ENCODE measurements at regions not wholly inside any gene's neighbourhood (a gene's known extent, or its start where the extent isn't known, plus 50 kb on each side); places are given as distances from the start of the nearest gene placed in this dataset.

DNA sequence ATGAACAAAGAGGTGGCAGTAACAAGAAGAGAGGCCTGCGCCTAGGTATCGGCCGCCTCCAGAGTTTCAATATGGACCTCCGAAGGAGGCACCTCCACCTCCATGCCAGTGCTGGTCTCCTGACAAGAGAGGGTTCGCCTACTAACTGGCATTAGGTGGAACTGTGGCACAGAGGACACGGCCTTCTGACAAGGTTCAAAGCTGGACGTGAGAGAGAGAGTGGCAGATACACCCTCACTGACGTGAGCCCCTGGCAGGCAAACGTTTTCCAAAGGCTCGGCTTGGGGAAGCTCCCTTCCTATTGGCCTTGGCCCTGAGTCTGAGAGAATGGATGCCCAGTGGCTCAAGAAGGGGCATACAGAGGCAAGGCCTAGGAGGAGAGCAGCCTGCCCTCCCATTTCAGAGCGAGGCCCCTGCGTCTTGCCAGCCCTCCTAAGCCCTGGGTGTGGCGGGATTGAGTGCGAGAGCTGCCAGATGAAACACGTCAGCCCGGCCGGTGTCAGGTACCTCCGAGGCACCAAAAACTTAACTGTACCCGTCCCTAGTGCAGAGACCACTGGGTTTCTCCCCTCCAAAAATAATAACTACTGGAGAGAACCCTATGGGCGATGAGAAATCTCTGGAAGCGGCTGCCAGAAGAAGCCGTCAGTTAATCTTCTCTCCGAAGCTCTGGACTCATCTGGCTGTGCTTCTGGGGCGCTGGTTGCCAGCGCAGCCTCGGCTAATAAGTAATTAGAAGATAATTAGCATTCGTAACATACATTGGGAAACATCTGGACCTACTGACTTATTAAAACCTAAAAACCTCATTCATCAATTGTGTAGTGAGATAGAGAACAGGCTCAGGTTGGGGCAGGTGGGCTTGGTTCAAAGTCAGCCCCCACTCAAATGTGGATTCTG, 283.6 kb downstream of the NPHP4 start:
- no peaks in the 10 kb centered on the region for H3K4me1 Mint-ChIP-seq (ENCODE audit: low read depth)
- no peaks in the 10 kb centered on the region for H3K9me3 Mint-ChIP-seq (ENCODE audit: low read depth)
- H3K27ac Mint-ChIP-seq = no peak overlapping the region
- H3K4me3 Mint-ChIP-seq = no peak overlapping the region
- H3K36me3 Mint-ChIP-seq = no peaks in the 10 kb centered on the region
- peaks cover 2% of the 10 kb centered on the region for H3K27me3 Mint-ChIP-seq

DNA sequence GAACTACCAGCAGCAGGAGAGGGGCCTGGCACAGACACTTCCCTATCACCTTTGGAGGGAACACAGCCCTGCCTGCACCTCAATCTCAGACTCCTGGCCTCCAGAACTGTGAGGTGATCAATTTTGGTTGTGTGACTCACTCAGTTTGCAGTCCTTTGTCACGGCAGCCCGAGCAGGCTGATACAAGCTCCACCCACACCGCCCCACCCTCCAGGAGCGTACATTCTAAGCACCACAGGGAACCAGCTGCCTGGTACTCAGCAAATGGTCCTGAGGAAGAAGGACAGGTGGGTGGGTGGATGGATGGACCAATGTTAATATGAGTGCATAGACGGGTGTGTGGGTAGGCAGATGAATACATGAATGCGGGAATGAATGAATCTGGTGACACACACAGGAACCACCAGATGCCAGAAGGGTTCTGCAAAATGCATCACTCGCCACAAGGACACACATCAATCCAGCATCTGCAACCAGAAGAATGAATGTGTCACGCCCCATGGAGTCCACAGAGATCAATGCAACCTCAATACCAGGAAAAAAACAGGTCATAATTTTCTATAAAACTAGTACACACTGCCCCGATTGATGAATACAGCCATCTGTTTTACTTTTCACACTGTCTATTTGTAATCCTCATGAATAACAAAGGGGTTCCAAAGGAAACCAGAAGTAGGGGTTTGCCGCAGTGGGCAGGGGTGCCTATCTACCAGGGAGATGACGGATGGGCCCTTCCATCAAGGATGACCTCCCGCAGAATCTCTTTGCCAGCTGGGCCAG, 284.5 kb downstream of the NPHP4 start:
- Mint-ChIP-seq H3K9me3 (ENCODE audit: low read depth) (no peaks in the 10 kb centered on the region), H3K27ac (no peak overlapping the region), H3K4me1 (ENCODE audit: low read depth) (no peaks in the 10 kb centered on the region), H3K4me3 (no peak overlapping the region), H3K36me3 (no peaks in the 10 kb centered on the region), H3K27me3 (peaks cover 2% of the 10 kb centered on the region)

DNA sequence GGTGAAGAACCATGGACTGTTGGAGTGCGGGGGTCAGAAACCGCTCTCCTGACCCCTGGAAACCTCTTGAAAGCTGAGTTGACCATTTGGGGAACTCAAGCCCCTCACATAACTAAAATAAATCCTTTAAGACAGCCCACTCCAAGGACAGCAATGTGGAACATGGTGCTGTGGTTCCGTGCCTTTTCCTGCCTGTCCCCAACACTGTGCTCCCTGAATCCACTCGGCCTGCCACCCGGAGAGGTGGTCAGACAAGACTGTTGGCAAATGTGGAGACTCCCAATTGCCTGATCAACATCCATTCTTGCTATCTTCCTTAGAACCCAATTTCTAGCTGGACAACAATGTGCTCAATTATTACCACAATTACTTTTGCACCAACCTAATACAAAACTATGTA, 286.0 kb downstream of the NPHP4 start:
- no peak overlapping the region for H3K27ac Mint-ChIP-seq
- no peaks in the 10 kb centered on the region for H3K36me3 Mint-ChIP-seq
- H3K27me3 Mint-ChIP-seq = peaks cover 2% of the 10 kb centered on the region
- no peak overlapping the region for H3K4me3 Mint-ChIP-seq
- H3K9me3 Mint-ChIP-seq (ENCODE audit: low read depth) = no peaks in the 10 kb centered on the region
- no peaks in the 10 kb centered on the region for H3K4me1 Mint-ChIP-seq (ENCODE audit: low read depth)

DNA sequence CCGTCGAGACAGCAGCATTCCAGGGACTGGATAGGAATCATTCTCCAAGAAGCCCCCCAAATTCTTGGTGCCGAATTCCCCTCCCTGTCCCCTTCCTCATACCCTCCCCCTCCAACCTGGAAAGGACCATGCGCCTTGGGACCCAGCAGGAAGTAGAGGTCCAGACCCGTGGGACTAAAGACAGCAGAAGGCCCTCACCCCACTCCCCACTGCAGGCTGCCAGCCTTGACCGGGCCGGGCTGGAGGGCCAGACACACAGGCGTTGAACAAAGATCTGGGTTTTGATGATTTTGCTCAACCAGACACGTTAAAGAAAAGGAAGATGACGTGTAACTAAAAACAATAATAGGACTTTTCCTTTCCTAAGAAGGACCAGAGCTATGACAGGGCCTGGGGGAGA, 286.5 kb downstream of the NPHP4 start:
- no peaks in the 10 kb centered on the region for H3K36me3 Mint-ChIP-seq
- peaks cover 2% of the 10 kb centered on the region for H3K27me3 Mint-ChIP-seq
- no peaks in the 10 kb centered on the region for H3K4me1 Mint-ChIP-seq (ENCODE audit: low read depth)

DNA sequence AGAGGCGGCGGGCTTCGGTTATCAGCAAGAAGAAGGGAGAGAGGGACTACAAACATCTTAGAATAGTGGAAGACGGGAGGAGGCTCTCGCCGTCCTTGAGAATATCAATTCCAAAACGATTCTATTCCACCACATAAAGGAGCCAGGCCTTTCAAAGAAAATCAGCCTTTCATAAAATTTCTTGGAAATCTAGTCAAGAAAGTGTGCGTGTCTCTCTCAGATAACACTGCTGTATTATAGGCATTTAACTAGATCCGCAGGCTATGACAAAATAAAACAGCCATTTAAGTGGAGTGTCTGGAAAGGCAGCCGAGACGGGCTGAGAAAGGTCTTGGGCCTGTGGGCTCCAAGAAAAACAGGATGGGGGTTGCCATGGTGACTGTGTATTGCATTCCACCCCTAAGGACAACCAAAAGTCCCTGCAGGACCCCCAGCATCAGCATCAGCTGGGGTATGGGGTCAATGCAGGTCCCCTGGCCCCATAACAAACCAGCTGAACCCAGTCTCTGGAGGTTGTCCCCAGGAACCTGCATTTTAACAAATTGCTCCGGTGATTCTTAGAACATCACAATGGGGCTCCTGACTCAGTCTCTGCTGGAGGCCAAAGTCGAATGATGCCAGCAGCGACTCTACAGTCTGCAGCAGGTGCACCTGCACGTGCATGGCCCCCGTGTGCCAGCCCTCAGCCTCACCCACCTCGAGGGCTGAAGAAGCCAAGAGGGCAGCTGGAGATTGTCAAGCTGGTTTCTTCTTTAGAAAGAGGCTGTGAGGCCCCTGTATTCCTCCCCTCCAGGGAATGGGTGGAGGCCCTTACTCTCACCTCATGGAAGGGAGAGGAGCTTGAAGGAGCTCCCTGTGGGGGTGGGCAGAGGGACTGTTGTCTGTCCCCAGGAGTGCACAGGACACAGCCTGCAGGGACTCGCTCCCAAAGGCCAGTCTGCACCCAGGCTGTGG, 287.4 kb downstream of the NPHP4 start:
- H3K36me3 Mint-ChIP-seq = no peaks in the 10 kb centered on the region
- H3K27ac Mint-ChIP-seq = no peak overlapping the region
- H3K4me1 Mint-ChIP-seq (ENCODE audit: low read depth) = no peaks in the 10 kb centered on the region
- H3K4me3 Mint-ChIP-seq = no peak overlapping the region
- peaks cover 2% of the 10 kb centered on the region for H3K27me3 Mint-ChIP-seq
- H3K9me3 Mint-ChIP-seq (ENCODE audit: low read depth) = no peaks in the 10 kb centered on the region

More for the DNA sequence above, 286.5 kb downstream of the NPHP4 start:
- no peaks in the 10 kb centered on the region for H3K9me3 Mint-ChIP-seq (ENCODE audit: low read depth)
- no peak overlapping the region for H3K4me3 Mint-ChIP-seq
- no peak overlapping the region for H3K27ac Mint-ChIP-seq

DNA sequence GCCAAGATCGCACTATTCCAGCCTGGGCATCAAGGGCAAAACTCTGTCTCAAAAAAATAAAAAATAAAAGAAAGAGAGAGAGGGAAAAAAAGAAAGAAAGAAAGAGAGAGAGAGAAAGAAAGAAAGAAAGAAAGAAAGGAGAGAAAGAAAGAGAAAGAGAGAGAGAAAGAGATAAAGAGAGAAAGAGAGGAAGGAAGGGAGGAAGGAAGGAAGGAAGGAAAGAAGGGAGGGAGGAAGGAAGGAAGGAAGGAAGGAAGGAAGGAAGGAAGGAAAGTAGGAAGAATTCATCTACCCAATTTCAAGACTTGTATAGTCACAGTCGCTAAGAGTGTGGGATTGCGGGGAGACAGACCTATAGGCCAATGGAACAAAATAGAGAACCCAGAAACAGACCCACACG, 290.6 kb downstream of the NPHP4 start:
- H3K4me3 Mint-ChIP-seq = no peak overlapping the region
- H3K9me3 Mint-ChIP-seq (ENCODE audit: low read depth) = no peaks in the 10 kb centered on the region
- no peak overlapping the region for H3K27ac Mint-ChIP-seq
- H3K27me3 Mint-ChIP-seq = peaks cover 2% of the 10 kb centered on the region
- no peaks in the 10 kb centered on the region for H3K36me3 Mint-ChIP-seq
- H3K4me1 Mint-ChIP-seq (ENCODE audit: low read depth) = no peaks in the 10 kb centered on the region

DNA sequence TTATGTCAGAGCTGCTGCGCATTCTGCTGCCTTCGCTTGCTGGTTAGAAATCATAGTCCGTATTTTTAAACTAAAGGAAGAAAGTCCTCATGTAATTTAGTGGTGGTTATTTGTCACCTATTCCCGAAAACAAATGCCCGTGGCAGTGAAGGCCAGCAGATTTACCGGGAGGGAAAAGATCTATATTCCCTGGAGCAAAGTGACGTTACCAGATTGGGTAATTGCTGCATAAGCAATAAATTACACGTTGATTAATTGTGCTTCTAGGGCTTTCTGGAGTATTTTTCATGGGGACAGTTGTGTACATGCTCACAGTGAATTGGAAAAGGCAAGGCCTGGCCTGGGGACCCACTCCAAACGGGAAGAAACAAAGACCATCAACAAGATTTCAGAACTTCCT, 298.7 kb downstream of the NPHP4 start:
- Mint-ChIP-seq H3K27me3 (peaks cover 3% of the 10 kb centered on the region), H3K36me3 (no peaks in the 10 kb centered on the region), H3K4me1 (ENCODE audit: low read depth) (no peaks in the 10 kb centered on the region), H3K27ac (no peak overlapping the region), H3K9me3 (ENCODE audit: low read depth) (no peaks in the 10 kb centered on the region), H3K4me3 (no peak overlapping the region)

DNA sequence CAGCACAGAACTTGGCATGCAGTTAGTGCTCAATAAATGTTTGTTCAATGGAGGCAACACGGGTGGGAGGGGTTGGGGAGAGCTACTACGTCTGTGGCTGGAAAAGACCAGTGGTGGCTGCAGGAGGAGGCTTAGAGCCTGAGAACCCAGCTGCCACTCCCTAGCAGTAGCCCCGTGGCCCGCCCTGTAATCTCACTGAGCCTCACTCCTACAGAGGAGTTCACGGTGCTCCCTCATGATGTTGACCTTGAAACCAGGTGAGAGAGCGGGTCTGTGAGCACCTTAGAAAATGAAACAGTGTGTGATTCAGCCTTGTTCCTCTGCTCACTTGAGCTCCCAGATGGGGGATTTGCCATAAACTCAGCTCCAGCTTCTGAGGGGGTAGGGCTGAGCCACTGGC, 299.6 kb downstream of the NPHP4 start:
- H3K36me3 Mint-ChIP-seq = no peaks in the 10 kb centered on the region
- no peak overlapping the region for H3K27ac Mint-ChIP-seq
- H3K27me3 Mint-ChIP-seq = peaks cover 3% of the 10 kb centered on the region
- H3K4me1 Mint-ChIP-seq (ENCODE audit: low read depth) = no peaks in the 10 kb centered on the region
- H3K9me3 Mint-ChIP-seq (ENCODE audit: low read depth) = no peaks in the 10 kb centered on the region
- H3K4me3 Mint-ChIP-seq = no peak overlapping the region

DNA sequence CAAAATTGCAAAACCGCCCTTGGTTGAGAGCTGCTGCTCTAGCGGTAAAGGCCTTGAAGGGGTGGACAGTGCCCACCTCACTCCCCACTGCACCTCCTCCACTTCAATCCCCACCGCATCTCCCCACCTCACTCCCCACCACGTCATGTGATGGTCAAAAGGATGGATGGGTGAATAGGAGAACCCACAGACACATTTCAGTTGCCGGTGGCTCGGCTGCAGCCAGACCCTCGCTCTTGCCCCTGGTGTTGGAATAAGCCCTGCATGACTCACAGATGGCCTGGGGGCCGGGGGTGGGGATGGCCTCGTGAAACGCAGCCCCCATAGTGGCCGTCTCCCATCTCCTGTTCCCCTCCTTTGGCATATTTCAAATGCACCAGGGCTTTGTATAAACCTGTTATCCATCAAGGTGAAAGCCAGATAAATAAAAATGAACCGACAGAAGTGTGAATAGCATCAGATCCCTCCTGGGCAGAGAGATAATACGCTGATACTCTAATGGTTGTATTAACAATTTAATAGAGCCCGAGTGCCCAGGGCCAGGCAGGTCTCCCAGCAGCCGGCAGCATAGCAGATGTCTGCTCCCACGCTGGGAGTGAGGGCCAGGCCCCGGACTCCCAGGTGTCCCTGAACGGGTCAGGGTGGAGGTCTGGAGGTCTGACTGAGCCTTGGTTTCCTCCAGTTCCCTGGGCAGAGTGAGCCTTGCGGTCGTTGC, 300.3 kb downstream of the NPHP4 start:
- no peak overlapping the region for H3K27ac Mint-ChIP-seq

DNA sequence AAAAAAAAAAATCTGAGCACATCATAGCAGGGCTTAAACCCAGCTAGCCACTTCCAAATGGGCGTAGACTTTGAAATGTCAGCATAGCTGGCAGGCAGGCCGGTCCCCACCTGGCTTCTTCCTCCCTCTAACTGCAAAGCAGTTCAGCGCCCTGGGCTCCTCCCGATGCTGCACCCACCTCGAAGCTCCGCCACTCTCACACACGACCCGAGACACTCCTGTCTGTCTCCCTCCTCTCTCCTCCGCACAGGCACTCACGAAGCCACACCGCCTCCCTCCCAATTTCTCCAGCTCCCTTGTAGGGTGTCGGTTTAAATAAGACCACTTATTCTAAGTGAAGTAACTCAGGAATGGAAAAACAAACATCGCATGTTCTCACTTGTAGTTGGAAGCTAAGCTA, 301.3 kb downstream of the NPHP4 start:
- Mint-ChIP-seq H3K4me1 (ENCODE audit: low read depth) (no peaks in the 10 kb centered on the region), H3K36me3 (no peaks in the 10 kb centered on the region), H3K27me3 (peaks cover 3% of the 10 kb centered on the region), H3K9me3 (ENCODE audit: low read depth) (no peaks in the 10 kb centered on the region), H3K27ac (no peak overlapping the region), H3K4me3 (no peak overlapping the region)

More for the DNA sequence above, 300.3 kb downstream of the NPHP4 start:
- Mint-ChIP-seq H3K4me3 (no peak overlapping the region), H3K9me3 (ENCODE audit: low read depth) (no peaks in the 10 kb centered on the region), H3K27me3 (peaks cover 3% of the 10 kb centered on the region), H3K4me1 (ENCODE audit: low read depth) (no peaks in the 10 kb centered on the region), H3K36me3 (no peaks in the 10 kb centered on the region)

DNA sequence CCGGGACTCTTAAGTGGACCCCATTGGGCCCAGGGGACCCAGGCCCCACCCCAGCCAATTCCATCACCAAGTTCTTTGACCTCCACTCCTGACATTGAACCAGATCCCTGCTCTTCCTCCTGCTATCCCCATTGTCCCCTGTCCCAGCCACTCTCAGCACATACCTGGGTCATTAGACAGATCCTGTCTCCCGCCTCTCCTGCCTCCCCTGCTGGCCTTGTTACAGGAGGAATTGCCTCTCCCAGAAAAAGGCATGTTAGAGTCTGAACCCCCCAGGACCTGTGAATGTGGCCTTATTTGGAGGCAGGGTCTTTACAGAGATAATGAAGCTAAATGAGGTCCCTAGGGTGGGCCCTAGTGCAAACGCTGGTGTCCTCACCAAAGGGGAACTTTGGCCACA, 301.9 kb downstream of the NPHP4 start:
- Mint-ChIP-seq H3K9me3 (ENCODE audit: low read depth) (no peaks in the 10 kb centered on the region), H3K4me1 (ENCODE audit: low read depth) (no peaks in the 10 kb centered on the region), H3K27ac (no peak overlapping the region), H3K36me3 (no peaks in the 10 kb centered on the region), H3K27me3 (peaks cover 3% of the 10 kb centered on the region), H3K4me3 (no peak overlapping the region)

DNA sequence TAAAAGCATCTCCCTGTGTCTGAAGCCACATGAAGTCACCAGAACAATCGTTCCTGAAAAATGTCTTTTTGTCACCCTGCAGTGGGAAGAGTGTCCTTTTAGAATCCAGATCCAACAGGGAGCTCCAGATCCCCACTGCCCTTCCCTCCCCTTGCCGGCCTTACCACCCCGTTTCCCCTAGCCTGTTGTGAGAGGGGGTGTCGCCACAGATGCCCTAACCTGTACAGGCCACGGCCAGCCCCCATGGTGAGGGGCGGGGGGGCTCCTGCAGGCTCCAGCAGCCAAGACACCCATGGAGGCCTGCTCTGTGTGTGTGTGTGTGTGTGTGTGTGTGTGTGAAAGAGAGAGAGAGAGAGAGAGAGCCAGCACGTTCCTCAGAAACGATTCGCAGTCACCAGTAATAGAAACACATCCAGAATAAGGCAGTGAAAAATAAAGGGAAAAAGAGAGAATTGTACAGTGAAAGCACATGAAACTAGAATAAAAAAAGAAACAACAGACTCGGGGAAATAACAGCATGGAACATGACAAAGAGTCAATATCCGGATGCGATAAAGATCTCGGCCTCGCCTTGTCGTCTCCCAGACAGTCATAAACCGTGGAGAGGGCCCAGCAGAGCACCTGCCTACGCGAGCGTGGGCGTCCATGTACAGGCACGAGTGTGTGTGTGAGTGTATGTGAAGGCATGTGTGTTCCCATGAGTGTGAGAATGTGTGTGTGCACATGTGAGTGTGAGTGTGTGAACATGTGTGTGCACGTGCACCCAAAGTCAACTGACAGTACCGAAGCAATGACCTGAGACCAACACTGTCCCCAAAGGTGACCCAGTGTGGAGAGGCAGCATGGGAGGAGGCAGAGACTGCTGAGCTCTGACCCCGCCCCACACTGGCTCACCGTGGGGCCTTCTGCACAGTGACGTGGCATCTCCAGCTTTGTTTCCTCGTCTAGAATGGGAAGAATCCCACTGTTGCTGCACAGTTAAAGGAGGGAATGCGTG, 303.8 kb downstream of the NPHP4 start:
- peaks cover 3% of the 10 kb centered on the region for H3K27me3 Mint-ChIP-seq
- H3K36me3 Mint-ChIP-seq = no peaks in the 10 kb centered on the region

DNA sequence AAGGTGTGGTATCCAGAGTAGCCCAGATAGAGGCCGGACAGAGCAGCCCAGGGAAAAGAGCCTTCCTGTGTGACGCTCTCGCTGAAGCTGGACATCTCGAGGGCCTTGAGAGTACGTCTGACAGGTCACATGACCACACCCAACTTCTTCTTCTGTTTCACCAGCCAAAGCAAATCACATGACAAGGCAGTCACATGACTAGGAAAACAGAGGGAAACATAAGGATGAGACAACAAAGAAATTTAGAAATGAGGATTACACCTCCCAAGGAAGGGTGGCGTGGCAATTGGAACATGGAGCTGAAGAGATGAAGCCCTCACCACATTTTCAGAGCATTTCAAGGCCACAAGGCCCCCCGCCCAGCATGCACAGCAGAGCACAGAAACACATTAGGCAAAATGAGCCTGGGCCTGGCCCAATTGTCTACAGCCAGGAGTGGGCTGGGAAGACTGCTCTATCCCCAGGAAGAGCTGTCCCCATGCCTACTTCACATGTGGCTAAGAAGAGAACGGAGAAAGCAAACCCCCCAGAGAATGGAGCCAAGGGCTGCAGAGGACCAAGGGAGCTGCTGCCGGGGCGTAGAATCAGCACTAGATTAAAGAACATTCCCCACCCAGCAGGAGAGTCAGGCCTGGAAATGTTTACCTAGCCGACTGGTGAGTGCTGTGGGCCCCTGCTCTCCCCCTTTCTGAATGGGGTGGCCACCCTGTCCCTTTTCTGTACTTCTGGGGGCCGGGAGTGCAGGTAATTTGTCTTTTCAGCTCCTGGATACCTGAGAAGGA, 305.1 kb downstream of the NPHP4 start:
- H3K4me1 Mint-ChIP-seq (ENCODE audit: low read depth) = peaks cover 8% of the 10 kb centered on the region
- H3K27me3 Mint-ChIP-seq = peaks cover 3% of the 10 kb centered on the region
- H3K27ac Mint-ChIP-seq = no peak overlapping the region
- H3K4me3 Mint-ChIP-seq = no peak overlapping the region
- H3K36me3 Mint-ChIP-seq = no peaks in the 10 kb centered on the region
- H3K9me3 Mint-ChIP-seq (ENCODE audit: low read depth) = no peaks in the 10 kb centered on the region

More for the DNA sequence above, 303.8 kb downstream of the NPHP4 start:
- Mint-ChIP-seq H3K4me1 (ENCODE audit: low read depth) (peaks cover 4% of the 10 kb centered on the region), H3K27ac (no peak overlapping the region), H3K9me3 (ENCODE audit: low read depth) (no peaks in the 10 kb centered on the region), H3K4me3 (no peak overlapping the region)

Measured in activated naive CD8-positive, alpha-beta T cell (primary cell).